Esophagus squamous epithelium (tissue), 5 donors: ENCODE measurements at regions not wholly inside any gene's neighbourhood (a gene's known extent, or its start where the extent isn't known, plus 50 kb on each side); places are given as distances from the start of the nearest gene placed in this dataset.

ENCODE experiments used
- DNase-seq: peaks from one replicate; lab custom pipeline; 2025; lab: John Stamatoyannopoulos, UW
- H3K27ac ChIP-seq, 4 donors: fragments of 200-600 bp; sonication (generic); one replicate each; pipeline ENCODE4 v1.5.1; 2016 to 2019; ENCODE audit warnings: mild to moderate bottlenecking in 1 of 4
- H3K27me3 ChIP-seq, 4 donors: fragments of 200-600 bp; sonication (generic); 1 replicate in 3 of 4; 2 replicates in 1 of 4; pipeline versions ENCODE4 v1.5.1 to v1.6.0; 2017 to 2021; ENCODE audit warnings: antibody characterized with exemption in 1 of 4
- H3K36me3 ChIP-seq, 3 donors: fragments of 200-600 bp; sonication (generic); one replicate each; pipeline ENCODE4 v1.5.1; 2016 to 2019
- H3K4me1 ChIP-seq, 3 donors: fragments of 200-600 bp; sonication (generic); one replicate each; pipeline ENCODE4 v1.5.1; 2017 to 2019
- H3K4me3 ChIP-seq, 4 donors: fragments of 200-600 bp; sonication (generic); 1 replicate in 3 of 4; 2 replicates in 1 of 4; pipeline ENCODE4 v1.5.1; 2016 to 2019; ENCODE audit warnings: mild to moderate bottlenecking in 2 of 4, moderate library complexity in 1 of 4
- H3K9me3 ChIP-seq, 3 donors: fragments of 200-600 bp; sonication (generic); one replicate each; pipeline ENCODE4 v1.5.1; 2016 to 2019
- POLR2A ChIP-seq, 4 donors: fragments of 450-650 bp; IDR thresholded peaks; one replicate each; pipeline ENCODE4 v1.6.1; 2017; ENCODE audit warnings: antibody characterized with exemption in 4 of 4, mild to moderate bottlenecking in 4 of 4, moderate library complexity in 3 of 4
- WGBS, 2 donors: methylation state at CpG; one replicate each; pipeline ENCODE4 v1.1.5; 2018; 5-methylcytosine and 5-hydroxymethylcytosine counted together
- intact Hi-C: fragments of 100-400 bp; cut with DNase I; formaldehyde crosslinking; loops from one replicate; pipeline ENCODE4 v1.15.0; 2022
- TF ChIP-seq, protein P1 (sequence below), 6 experiments: fragments of 450-650 bp in 4 of 6; fragments of 200-600 bp in 2 of 6; sonication (generic) in 2 of 6; IDR thresholded peaks; one replicate each; pipeline ENCODE4 v1.5.1; 2016 to 2019; ENCODE audit warnings: antibody characterized with exemption in 6 of 6, mild to moderate bottlenecking in 4 of 6, moderate library complexity in 4 of 6
- donor health status: DM: yes; HTN: yes; CAD: no.

DNA sequence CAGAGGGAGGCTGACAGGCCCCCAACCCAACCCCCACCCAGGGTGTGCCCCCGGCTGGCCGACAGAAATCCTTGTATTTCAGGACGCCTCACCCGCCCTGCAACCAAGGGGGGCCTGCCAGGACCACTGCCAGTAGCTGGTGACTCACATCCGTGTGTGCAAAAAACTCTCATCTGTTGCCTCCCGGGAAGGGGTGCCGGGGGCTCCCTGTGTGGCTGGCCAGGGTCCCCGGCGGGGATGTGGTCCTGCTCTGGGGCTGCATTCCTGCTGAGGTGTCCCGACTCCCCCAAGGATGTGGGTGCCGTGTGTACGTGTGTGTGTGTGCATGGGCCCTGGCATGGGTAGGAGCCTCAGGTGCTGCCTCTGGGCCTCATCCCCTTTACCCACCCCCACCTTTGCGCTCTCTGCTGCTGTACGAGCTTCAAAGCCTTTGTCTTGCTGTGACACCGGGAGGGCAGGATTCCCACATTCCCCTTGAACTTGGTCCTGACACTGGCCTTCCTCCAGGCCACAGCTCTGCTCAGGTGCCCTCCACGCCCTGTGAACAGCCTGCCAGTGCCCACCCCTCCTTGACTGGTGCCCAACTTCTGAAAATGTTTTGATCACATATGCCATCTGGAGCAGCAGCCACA is 226.3 kb upstream of the HDAC4 start:
- Histone ChIP-seq H3K9me3 (no peaks in the 10 kb centered on the region), H3K27me3 (no peaks in the 10 kb centered on the region), H3K4me3 (no peak overlapping the region), H3K4me1 (peaks cover 3 to 16% (median 9%) of the 10 kb centered on the region in 3 donors), H3K27ac (no peak overlapping the region), H3K36me3 (no peaks in the 10 kb centered on the region)
- no peak for DNase-seq
- TF ChIP-seq, protein P1, sequence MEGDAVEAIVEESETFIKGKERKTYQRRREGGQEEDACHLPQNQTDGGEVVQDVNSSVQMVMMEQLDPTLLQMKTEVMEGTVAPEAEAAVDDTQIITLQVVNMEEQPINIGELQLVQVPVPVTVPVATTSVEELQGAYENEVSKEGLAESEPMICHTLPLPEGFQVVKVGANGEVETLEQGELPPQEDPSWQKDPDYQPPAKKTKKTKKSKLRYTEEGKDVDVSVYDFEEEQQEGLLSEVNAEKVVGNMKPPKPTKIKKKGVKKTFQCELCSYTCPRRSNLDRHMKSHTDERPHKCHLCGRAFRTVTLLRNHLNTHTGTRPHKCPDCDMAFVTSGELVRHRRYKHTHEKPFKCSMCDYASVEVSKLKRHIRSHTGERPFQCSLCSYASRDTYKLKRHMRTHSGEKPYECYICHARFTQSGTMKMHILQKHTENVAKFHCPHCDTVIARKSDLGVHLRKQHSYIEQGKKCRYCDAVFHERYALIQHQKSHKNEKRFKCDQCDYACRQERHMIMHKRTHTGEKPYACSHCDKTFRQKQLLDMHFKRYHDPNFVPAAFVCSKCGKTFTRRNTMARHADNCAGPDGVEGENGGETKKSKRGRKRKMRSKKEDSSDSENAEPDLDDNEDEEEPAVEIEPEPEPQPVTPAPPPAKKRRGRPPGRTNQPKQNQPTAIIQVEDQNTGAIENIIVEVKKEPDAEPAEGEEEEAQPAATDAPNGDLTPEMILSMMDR (IDR thresholded peaks at IDR 0.05) = no peak
- no peak for TF ChIP-seq POLR2A (IDR thresholded peaks at IDR 0.05)
- intact Hi-C loops = no loop called here
- WGBS, 2 donors = 64 to 79% methylated on average over 7 to 10 of the region's 16 CpGs

DNA sequence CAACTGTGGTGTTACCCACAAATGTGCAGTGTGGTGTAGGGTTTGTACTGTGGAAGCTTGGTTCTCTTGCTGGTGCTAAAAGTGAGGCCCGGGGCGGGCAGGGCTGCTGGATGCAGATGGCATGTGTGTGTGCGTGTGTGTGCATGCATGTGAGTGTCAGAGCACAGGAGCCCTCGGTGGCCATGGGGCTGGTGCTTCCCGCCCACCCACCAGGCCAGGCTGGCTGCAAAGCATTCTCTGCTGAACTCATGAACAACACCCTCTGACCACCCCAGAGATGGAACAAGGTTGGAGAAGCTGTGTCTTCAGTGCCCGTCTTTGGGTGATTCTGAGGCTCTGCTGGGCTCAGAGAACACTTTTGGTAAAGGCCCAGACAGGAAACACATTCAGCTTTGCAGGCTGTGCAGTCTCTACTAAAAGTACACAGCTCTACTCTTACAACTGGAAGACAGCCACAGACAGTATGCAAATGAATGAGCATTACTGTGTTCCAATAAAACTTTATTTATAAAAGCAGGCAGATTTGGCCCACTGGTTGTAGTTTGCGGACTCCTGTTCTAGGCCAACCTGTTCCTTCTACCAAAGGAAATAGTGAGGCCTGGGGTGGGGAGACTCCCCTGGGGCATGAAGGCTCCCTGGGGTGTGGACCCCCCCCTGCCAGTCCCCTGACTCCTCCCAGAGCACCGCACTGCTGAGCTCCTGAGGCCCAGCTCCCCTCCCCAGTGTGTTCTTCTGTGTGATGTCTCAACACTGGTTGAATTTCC is 225.3 kb upstream of the HDAC4 start:
- Histone ChIP-seq H3K9me3 (no peaks in the 10 kb centered on the region), H3K36me3 (no peaks in the 10 kb centered on the region), H3K4me1 (peaks cover 3 to 13% (median 7%) of the 10 kb centered on the region in 3 donors), H3K27ac (no peak overlapping the region), H3K4me3 (no peak overlapping the region), H3K27me3 (no peaks in the 10 kb centered on the region)
- 77 to 95% methylated on average over 3 to 8 of the region's 8 CpGs for WGBS, 2 donors
- intact Hi-C loops = no loop called here
- DNase-seq = no peak
- TF ChIP-seq, protein P1 (IDR thresholded peaks at IDR 0.05) = no peak
- no peak for TF ChIP-seq POLR2A (IDR thresholded peaks at IDR 0.05)

DNA sequence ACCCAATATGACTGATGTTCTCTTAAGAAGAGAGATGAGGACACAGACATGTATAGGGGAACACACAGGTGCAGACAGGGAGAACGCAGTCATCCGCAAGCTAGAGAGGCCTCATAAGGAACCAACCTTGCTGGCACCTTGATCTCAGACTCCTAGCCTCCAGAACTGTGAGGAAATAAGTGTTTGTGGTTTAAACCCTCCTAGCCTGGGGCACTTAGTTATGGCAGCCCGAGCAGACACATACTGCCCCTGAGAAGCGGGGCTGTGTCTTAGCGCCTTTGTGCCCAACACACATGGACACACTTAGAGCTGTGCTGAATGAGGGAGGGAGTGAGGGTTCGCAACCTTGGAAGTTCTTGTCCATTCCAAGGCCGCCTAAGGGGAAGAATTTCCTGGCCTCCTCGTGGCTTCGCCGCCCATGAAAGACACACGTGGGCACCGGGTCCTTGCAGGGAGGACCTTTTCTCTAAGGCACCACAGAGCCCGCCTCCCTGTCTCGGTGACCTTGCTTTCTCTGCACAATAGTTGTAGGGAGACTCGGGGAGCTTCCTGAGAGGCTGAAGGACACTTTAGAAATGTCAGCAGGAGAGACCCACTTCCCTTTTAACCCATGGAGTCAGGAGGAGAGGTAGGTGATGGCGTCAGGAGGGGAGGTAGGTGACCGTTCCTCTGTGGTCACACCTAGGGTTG is 224.5 kb upstream of the HDAC4 start:
- no peak for DNase-seq
- intact Hi-C loops = no loop called here
- peaks cover 0 to 5% (median 0%) of the 10 kb centered on the region in 3 donors for H3K4me1 ChIP-seq

DNA sequence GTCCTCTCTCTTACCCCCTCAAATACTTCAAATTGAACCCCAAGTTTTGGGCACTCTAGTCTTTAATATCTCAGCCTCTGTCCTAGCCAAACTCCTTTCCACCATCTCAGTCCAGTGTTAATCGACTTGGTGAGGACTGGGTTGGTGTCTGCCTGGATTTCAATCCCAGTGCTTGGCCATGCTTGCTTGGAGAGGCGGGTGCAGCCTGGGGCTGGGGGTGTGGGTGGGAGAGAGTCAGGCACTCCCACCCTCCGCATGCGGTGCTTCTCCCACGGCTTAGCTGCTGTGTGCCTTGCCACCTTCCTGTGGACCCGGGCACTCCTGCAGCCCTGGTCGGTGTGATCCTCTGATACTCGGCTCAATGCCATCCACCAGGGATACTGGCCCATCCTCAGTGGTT is 220.8 kb upstream of the HDAC4 start:
- no peak for DNase-seq
- H3K36me3 ChIP-seq = no peaks in the 10 kb centered on the region
- H3K9me3 ChIP-seq = peaks cover 0 to 9% (median 5%) of the 10 kb centered on the region in 3 donors
- H3K4me3 ChIP-seq = no peak overlapping the region
- H3K4me1 ChIP-seq = no peaks in the 10 kb centered on the region
- H3K27ac ChIP-seq = no peak overlapping the region
- intact Hi-C loops = no loop called here
- WGBS, 2 donors = 92 to 94% methylated on average over 7 to 8 of the region's 8 CpGs
- H3K27me3 ChIP-seq = no peaks in the 10 kb centered on the region
- TF ChIP-seq, protein P1 (IDR thresholded peaks at IDR 0.05) = no peak
- no peak for TF ChIP-seq POLR2A (IDR thresholded peaks at IDR 0.05)

More for the DNA sequence above, 224.5 kb upstream of the HDAC4 start:
- H3K9me3 ChIP-seq = no peaks in the 10 kb centered on the region
- TF ChIP-seq, protein P1 (IDR thresholded peaks at IDR 0.05) = no peak
- no peak for TF ChIP-seq POLR2A (IDR thresholded peaks at IDR 0.05)
- H3K36me3 ChIP-seq = no peaks in the 10 kb centered on the region
- no peak overlapping the region for H3K4me3 ChIP-seq
- H3K27me3 ChIP-seq = no peaks in the 10 kb centered on the region
- WGBS, 2 donors = 76 to 89% methylated on average over 3 to 11 of the region's 17 CpGs
- H3K27ac ChIP-seq = no peak overlapping the region

DNA sequence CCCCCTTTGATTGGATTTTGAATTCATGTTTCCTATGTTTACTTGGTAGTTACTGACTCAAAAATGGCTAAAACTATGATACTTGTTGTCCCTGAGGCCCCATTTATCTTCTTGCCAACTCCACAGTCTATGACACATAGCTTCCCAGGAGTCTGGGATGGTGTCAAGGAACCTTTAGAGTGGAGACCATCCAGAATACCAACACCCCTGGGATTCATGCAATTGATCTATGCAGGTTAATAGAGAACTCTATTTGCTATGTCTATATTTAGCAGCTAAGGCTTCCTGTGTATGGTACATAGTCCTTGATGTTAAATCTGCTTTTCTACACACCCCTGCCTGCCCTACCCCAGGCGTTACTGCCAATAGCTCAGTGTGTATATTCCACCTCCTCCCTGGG is 218.5 kb upstream of the HDAC4 start:
- H3K4me1 ChIP-seq = no peaks in the 10 kb centered on the region
- no peak overlapping the region for H3K27ac ChIP-seq
- no peaks in the 10 kb centered on the region for H3K36me3 ChIP-seq
- H3K4me3 ChIP-seq = no peak overlapping the region
- H3K9me3 ChIP-seq = peaks cover 0 to 12% (median 9%) of the 10 kb centered on the region in 3 donors
- intact Hi-C loops = no loop called here
- H3K27me3 ChIP-seq = no peaks in the 10 kb centered on the region
- no peak for TF ChIP-seq POLR2A (IDR thresholded peaks at IDR 0.05)
- TF ChIP-seq, protein P1 (IDR thresholded peaks at IDR 0.05) = no peak
- WGBS, 2 donors = 67 to 88% methylated on average over 1 of the region's 1 CpG
- no peak for DNase-seq
